ENCODE measurements at regions not wholly inside any gene's neighbourhood (a gene's known extent, or its start where the extent isn't known, plus 50 kb on each side); places are given as distances from the start of the nearest gene placed in this dataset.
A peak's percentile ranks its signal among the peaks of the same experiment; 100 is the strongest.
"Not testable (repeated sequence)": the region's sequence is repeated elsewhere in the genome, so short reads cannot be mapped to it uniquely, and the experiment has no call there.

GRCh38 chr5:91500758-91501157 is 117.6 kb upstream of the ARRDC3 start:
- DNase-seq: no peak

- DNase-seq: peak; percentile 67 to 78
Observed at GRCh38 chr5:91499943-91500531, 116.9 kb upstream of the ARRDC3 start.

GRCh38 chr5:91495699-91496098 is 112.6 kb upstream of the ARRDC3 start:
- DNase-seq: no peak

GRCh38 chr5:91494447-91494996 is 111.4 kb upstream of the ARRDC3 start:
- DNase-seq: no peak

- DNase-seq: no peak
Observed at GRCh38 chr5:91493086-91493485, 110.0 kb upstream of the ARRDC3 start.

GRCh38 chr5:91491229-91491628 is 108.1 kb upstream of the ARRDC3 start:
- DNase-seq: no peak

GRCh38 chr5:91490316-91490715 is 107.2 kb upstream of the ARRDC3 start:
- no peak for DNase-seq

- no peak for DNase-seq
Observed at GRCh38 chr5:91487420-91487819, 104.3 kb upstream of the ARRDC3 start.

GRCh38 chr5:91486638-91487037 is 103.5 kb upstream of the ARRDC3 start:
- DNase-seq: no peak

GRCh38 chr5:91484662-91485061 is 101.5 kb upstream of the ARRDC3 start:
- DNase-seq: no peak

- not testable (repeated sequence) for DNase-seq
Observed at GRCh38 chr5:91479376-91479775, 96.3 kb upstream of the ARRDC3 start.

GRCh38 chr5:91478096-91478495 is 95.0 kb upstream of the ARRDC3 start:
- no peak for DNase-seq

- DNase-seq: no peak
Observed at GRCh38 chr5:91477408-91477807, 94.3 kb upstream of the ARRDC3 start.

- DNase-seq: no peak
Observed at GRCh38 chr5:91474201-91474600, 91.1 kb upstream of the ARRDC3 start.

- DNase-seq: no peak
Observed at GRCh38 chr5:91472631-91473030, 89.5 kb upstream of the ARRDC3 start.

GRCh38 chr5:91469517-91470165 is 86.5 kb upstream of the ARRDC3 start:
- peak; percentile 90 to 96 for DNase-seq

GRCh38 chr5:91468651-91469422 is 85.7 kb upstream of the ARRDC3 start:
- peak; percentile 68 to 81 for DNase-seq

GRCh38 chr5:91464886-91465646 is 81.9 kb upstream of the ARRDC3 start:
- no peak for DNase-seq

GRCh38 chr5:91457681-91458058 is 74.6 kb upstream of the ARRDC3 start:
- DNase-seq: no peak

GRCh38 chr5:91456928-91457680 is 74.0 kb upstream of the ARRDC3 start:
- no peak for DNase-seq

GRCh38 chr5:91449083-91449482 is 66.0 kb upstream of the ARRDC3 start:
- DNase-seq: no peak

- DNase-seq: not testable (repeated sequence)
Observed at GRCh38 chr5:91448079-91448478, 65.0 kb upstream of the ARRDC3 start.
